NB4 (cell line): ENCODE measurements at regions not wholly inside any gene's neighbourhood (a gene's known extent, or its start where the extent isn't known, plus 50 kb on each side); places are given as distances from the start of the nearest gene placed in this dataset.

Source experiments
- DNase-seq: peaks from one replicate; pipeline ENCODE4 v3.0.0; 2010; ENCODE audit warnings: low read depth
- H3K4me3 ChIP-seq: one replicate; pipeline ENCODE4 v1.5.1; 2011; ENCODE audit warnings: mild to moderate bottlenecking, low read depth, low read length, moderate library complexity
- CTCF ChIP-seq: IDR thresholded peaks from one replicate; pipeline ENCODE4 v1.5.1; 2012; ENCODE audit warnings: low read depth, low read length
- MAX ChIP-seq: IDR thresholded peaks from 2 replicates; pipeline ENCODE4 v1.6.1; 2011; ENCODE audit warnings: low read depth, low read length
- MYC ChIP-seq: IDR thresholded peaks from 2 replicates; pipeline ENCODE4 v1.6.1; 2011; ENCODE audit warnings: low read depth, low read length
- POLR2A ChIP-seq: IDR thresholded peaks from 2 replicates; pipeline ENCODE4 v1.6.1; 2011; ENCODE audit warnings: mild to moderate bottlenecking; ENCODE audit not compliant: insufficient read length; ENCODE audit errors: extremely low read depth

GRCh38 chr1:189150624-189151023 lies 1327.0 kb downstream of the BRINP3 start:
- no peak for TF ChIP-seq CTCF
- TF ChIP-seq POLR2A = no peak
- TF ChIP-seq MYC = no peak
- no peak for TF ChIP-seq MAX
- no peak overlapping the region for H3K4me3 ChIP-seq
- DNase-seq = no peak

GRCh38 chr1:189151361-189151760 lies 1326.3 kb downstream of the BRINP3 start:
- no peak overlapping the region for H3K4me3 ChIP-seq
- DNase-seq = no peak
- TF ChIP-seq CTCF (no peak), POLR2A (no peak), MYC (no peak), MAX (no peak)

GRCh38 chr1:189152685-189153084 lies 1325.0 kb downstream of the BRINP3 start:
- TF ChIP-seq MYC = no peak
- H3K4me3 ChIP-seq = no peak overlapping the region
- no peak for DNase-seq

GRCh38 chr1:189158155-189158554 lies 1319.5 kb downstream of the BRINP3 start:
- DNase-seq = no peak
- no peak overlapping the region for H3K4me3 ChIP-seq
- TF ChIP-seq CTCF (no peak), MYC (no peak), MAX (no peak), POLR2A (no peak)

- TF ChIP-seq MYC (no peak), POLR2A (no peak), CTCF (no peak), MAX (no peak)
- no peak overlapping the region for H3K4me3 ChIP-seq
- no peak for DNase-seq
Measured at GRCh38 chr1:189175889-189176288, 1301.8 kb downstream of the BRINP3 start.

- no peak for DNase-seq
- TF ChIP-seq MYC = no peak
- no peak overlapping the region for H3K4me3 ChIP-seq
Measured at GRCh38 chr1:189180057-189180456, 1297.6 kb downstream of the BRINP3 start.

GRCh38 chr1:189185097-189185496 lies 1292.6 kb downstream of the BRINP3 start:
- no peak for TF ChIP-seq MAX
- TF ChIP-seq POLR2A = no peak
- no peak for TF ChIP-seq MYC
- no peak for TF ChIP-seq CTCF
- no peak for DNase-seq
- no peak overlapping the region for H3K4me3 ChIP-seq
